ENCODE measurements at regions not wholly inside any gene's neighbourhood (a gene's known extent, or its start where the extent isn't known, plus 50 kb on each side); places are given as distances from the start of the nearest gene placed in this dataset.

DNA sequence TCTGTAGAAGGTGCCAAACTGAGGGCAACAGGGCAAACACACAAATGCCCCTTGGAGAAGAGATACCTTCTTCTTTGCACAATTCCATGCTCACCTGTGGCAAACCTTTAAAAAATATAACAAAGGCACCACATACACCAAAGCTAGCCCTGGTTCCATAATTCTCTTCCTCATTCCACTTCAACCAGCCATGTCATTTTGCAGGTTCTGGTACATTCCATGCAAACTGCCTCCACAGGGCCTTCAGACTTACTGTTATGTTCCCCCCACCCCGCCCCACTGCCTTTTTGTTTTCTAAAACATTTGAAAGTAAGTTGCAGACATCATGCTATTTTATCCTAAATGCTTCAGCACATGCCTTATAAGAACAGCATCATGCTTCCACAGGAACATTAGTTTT, 269.0 kb downstream of the NSUN3 start:
- DNase-seq: no peak
- H3K27ac ChIP-seq: no peak overlapping the region
- no peaks in the 10 kb centered on the region for H3K9me3 ChIP-seq (ENCODE audit: severe bottlenecking)
- H3K36me3 ChIP-seq: no peaks in the 10 kb centered on the region
- peaks cover 18% of the 10 kb centered on the region for H3K27me3 ChIP-seq (ENCODE audit: insufficient read depth, low read depth, severe bottlenecking)
- TF ChIP-seq, protein P1, sequence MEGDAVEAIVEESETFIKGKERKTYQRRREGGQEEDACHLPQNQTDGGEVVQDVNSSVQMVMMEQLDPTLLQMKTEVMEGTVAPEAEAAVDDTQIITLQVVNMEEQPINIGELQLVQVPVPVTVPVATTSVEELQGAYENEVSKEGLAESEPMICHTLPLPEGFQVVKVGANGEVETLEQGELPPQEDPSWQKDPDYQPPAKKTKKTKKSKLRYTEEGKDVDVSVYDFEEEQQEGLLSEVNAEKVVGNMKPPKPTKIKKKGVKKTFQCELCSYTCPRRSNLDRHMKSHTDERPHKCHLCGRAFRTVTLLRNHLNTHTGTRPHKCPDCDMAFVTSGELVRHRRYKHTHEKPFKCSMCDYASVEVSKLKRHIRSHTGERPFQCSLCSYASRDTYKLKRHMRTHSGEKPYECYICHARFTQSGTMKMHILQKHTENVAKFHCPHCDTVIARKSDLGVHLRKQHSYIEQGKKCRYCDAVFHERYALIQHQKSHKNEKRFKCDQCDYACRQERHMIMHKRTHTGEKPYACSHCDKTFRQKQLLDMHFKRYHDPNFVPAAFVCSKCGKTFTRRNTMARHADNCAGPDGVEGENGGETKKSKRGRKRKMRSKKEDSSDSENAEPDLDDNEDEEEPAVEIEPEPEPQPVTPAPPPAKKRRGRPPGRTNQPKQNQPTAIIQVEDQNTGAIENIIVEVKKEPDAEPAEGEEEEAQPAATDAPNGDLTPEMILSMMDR (IDR thresholded peaks at IDR 0.05; ENCODE audit: low read depth, low read length): no peak
- no peak overlapping the region for H3K4me3 ChIP-seq (ENCODE audit: low read depth, low read length)

DNA sequence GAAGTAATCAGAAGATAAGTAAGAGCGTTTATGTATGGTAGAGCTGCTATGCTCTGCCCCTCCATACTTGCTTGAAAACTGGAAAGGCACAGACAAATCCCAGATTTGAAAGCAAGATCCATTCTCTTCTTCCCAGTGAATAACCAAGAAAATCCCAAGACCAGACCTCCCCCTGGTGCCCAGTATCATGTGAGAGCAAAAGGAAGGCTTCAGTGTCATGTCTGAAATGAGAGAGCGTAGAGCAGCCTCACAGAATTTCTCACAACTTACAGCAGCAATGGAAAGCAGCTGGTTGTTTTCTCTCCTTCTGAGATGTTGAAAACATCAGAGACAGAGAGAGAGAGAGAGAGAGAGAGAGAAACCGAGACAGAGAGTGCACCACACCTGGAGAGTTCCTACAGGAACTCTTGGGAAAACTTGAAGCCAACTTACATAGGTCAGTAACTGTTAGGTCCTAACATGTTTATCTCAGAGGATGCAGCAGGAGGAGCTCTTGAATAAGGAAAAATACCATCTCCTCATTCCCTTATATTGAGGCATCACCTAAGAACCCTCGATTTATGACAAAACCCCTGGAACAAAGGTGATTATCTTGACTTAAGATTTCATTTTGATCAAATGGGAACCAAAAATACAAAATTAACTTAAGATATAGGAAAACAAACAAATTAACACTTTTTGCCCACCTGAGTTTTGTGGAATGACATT, 273.3 kb downstream of the NSUN3 start:
- no peak overlapping the region for H3K27ac ChIP-seq
- no peak for DNase-seq
- peaks cover 28% of the 10 kb centered on the region for H3K27me3 ChIP-seq (ENCODE audit: insufficient read depth, low read depth, severe bottlenecking)
- no peaks in the 10 kb centered on the region for H3K36me3 ChIP-seq
- no peaks in the 10 kb centered on the region for H3K9me3 ChIP-seq (ENCODE audit: severe bottlenecking)
- no peak overlapping the region for H3K4me3 ChIP-seq (ENCODE audit: low read depth, low read length)
- TF ChIP-seq, protein P1 (IDR thresholded peaks at IDR 0.05; ENCODE audit: low read depth, low read length): peak; percentile 47

DNA sequence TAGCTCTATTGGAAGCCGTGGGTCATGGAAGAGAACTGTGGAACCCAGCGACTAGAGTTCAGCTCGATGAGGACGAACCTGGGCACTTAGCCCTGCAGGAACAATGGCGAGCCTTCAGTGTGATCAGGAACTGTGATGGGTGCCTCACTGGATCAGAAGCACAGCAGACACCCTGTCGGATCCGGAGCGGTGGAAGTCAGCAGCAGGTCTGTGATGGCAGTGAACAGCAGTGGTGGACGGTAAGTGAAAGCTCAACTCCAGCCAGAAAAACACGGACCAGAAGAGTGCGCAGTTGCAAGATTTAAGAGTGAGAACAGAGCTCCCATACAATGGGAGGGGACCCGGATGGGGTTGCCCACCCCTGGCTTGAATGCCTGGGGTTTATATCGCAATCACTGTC, 282.2 kb downstream of the NSUN3 start:
- H3K27ac ChIP-seq: no peak overlapping the region
- peaks cover 57% of the 10 kb centered on the region for H3K27me3 ChIP-seq (ENCODE audit: insufficient read depth, low read depth, severe bottlenecking)
- no peak for DNase-seq
- TF ChIP-seq, protein P1 (IDR thresholded peaks at IDR 0.05; ENCODE audit: low read depth, low read length): no peak
- no peaks in the 10 kb centered on the region for H3K36me3 ChIP-seq
- H3K4me3 ChIP-seq (ENCODE audit: low read depth, low read length): no peak overlapping the region
- H3K9me3 ChIP-seq (ENCODE audit: severe bottlenecking): no peaks in the 10 kb centered on the region

DNA sequence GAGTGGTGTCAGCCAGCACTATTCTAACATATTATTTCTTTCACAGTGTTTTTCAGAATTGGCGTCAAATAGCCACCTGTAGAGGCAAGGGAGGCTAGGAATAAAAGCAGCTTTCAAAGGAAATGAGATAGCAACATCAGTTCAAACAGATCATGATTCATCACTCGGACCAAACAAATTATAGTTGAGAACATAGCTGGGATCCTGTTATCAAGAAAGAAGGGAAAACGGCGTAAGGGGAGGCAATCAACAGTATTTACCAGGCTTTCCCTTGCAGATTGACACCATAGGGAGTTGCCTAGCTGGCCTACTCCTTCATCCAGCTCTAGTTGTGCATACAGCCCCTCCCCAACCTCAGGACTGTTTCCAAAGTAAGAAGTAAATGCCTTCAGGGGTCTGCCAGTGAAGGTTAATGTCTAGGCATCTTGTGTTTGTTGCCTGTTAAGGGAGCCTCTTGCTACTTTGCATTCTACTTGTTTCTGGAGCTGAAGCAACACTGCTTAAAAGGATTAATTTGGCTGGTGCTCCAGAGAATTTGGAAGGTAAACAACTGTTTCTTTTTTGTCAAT, 286.5 kb downstream of the NSUN3 start:
- TF ChIP-seq, protein P1 (IDR thresholded peaks at IDR 0.05; ENCODE audit: low read depth, low read length): no peak
- DNase-seq: no peak
- Histone ChIP-seq H3K36me3 (no peaks in the 10 kb centered on the region), H3K27me3 (ENCODE audit: insufficient read depth, low read depth, severe bottlenecking) (peaks cover 43% of the 10 kb centered on the region), H3K4me3 (ENCODE audit: low read depth, low read length) (no peak overlapping the region), H3K9me3 (ENCODE audit: severe bottlenecking) (no peaks in the 10 kb centered on the region), H3K27ac (no peak overlapping the region)

DNA sequence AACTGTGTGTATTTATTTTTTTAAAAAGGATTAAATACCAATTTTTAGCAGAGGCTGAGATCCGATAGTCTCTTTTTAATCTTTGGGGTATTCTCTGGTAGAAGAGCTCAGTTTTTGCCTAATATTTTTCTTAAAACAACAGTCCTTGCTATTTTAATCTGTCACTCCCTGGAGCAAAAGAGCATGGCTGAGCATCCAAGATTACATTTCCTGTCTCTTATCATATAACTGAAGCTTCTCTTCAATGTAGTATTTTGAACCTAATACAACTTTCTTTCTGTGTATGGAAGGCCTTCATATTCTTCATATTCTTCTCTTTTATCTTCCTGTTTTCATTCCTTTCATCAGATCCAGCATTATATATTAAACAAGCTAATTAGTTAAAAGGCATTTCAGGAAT, 293.7 kb downstream of the NSUN3 start:
- peaks cover 33% of the 10 kb centered on the region for H3K27me3 ChIP-seq (ENCODE audit: insufficient read depth, low read depth, severe bottlenecking)
- DNase-seq: no peak
- no peak overlapping the region for H3K27ac ChIP-seq
- no peaks in the 10 kb centered on the region for H3K9me3 ChIP-seq (ENCODE audit: severe bottlenecking)
- no peaks in the 10 kb centered on the region for H3K36me3 ChIP-seq
- H3K4me3 ChIP-seq (ENCODE audit: low read depth, low read length): no peak overlapping the region
- TF ChIP-seq, protein P1 (IDR thresholded peaks at IDR 0.05; ENCODE audit: low read depth, low read length): no peak

DNA sequence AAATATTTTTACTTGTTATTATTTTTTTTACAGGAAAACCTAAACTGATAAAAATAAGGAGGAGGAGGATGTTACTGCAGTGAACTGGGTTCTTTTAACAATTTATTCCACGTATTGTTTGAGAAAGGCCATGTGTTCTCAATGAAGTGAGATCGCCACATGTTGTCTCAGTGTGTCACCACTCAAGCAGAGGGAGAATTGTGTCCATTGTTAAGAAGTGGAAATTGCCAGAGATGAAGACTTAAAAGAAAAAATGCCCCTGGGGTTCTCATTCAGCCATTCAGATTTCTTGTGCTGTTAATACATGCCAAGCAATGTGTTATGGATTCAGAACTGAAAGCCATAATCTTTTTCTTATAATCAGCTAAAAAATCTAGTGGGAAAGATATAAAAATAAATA, 297.1 kb downstream of the NSUN3 start:
- H3K9me3 ChIP-seq (ENCODE audit: severe bottlenecking): no peaks in the 10 kb centered on the region
- TF ChIP-seq, protein P1 (IDR thresholded peaks at IDR 0.05; ENCODE audit: low read depth, low read length): no peak
- DNase-seq: no peak
- no peaks in the 10 kb centered on the region for H3K36me3 ChIP-seq
- H3K27me3 ChIP-seq (ENCODE audit: insufficient read depth, low read depth, severe bottlenecking): peaks cover 18% of the 10 kb centered on the region
- H3K4me3 ChIP-seq (ENCODE audit: low read depth, low read length): no peak overlapping the region
- no peak overlapping the region for H3K27ac ChIP-seq
